ENCODE measurements at regions not wholly inside any gene's neighbourhood (a gene's known extent, or its start where the extent isn't known, plus 50 kb on each side); places are given as distances from the start of the nearest gene placed in this dataset.

GRCh38 chr2:199693861-199694260 is 157.1 kb downstream of the FTCDNL1 start:
- TF ChIP-seq CTCF (IDR thresholded peaks at IDR 0.05) (no peak), POLR2A (IDR thresholded peaks at IDR 0.05) (no peak)
